HG03159 (cell line): ENCODE measurements at regions not wholly inside any gene's neighbourhood (a gene's known extent, or its start where the extent isn't known, plus 50 kb on each side); places are given as distances from the start of the nearest gene placed in this dataset.
"Not testable (repeated sequence)": the region's sequence is repeated elsewhere in the genome, so short reads cannot be mapped to it uniquely, and the experiment has no call there.

ENCODE experiments used
- ATAC-seq: cut with Tn5 transposase; IDR thresholded peaks from one replicate; pipeline ENCODE4 v1.9.1; 2021; ENCODE audit warnings: mild to moderate bottlenecking, moderate library complexity; ENCODE audit not compliant: unreplicated experiment

DNA sequence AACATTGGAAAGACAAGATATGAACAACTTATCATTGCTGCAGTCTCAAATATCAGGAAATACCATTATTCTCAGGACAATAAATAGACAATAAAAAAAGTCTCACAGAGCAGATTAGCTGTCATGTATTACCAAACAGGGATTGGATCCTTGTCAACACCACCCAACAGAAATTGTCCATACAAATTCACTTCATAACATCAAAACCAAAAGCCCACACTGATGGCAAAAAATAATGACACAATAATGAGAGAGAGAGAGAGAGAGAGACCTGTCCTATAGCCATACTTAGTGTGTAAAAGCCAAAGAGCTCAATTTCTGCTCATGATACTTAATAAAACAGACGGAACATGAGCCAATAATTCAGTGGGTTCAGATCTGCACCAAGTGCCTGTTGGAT, 96.5 kb downstream of the PPIAL4G start:
- ATAC-seq: no peak

DNA sequence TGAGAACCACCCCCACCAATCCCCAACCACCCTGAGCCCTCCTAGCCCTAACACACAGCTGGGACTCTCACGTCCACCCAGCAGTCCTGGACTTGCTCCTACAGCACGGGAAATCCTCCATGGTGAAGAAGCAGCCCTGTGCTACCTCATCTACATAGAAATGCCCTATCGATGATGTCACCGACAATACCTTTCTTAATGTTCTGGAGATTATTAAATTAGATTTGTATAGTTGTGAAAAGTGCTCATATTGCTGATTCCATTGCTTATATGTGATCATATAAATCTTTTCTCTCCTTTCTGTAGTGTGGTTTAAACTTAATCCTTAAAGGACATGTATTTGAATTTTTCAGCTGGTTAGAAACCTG, 97.1 kb downstream of the PPIAL4G start:
- not testable (repeated sequence) for ATAC-seq

DNA sequence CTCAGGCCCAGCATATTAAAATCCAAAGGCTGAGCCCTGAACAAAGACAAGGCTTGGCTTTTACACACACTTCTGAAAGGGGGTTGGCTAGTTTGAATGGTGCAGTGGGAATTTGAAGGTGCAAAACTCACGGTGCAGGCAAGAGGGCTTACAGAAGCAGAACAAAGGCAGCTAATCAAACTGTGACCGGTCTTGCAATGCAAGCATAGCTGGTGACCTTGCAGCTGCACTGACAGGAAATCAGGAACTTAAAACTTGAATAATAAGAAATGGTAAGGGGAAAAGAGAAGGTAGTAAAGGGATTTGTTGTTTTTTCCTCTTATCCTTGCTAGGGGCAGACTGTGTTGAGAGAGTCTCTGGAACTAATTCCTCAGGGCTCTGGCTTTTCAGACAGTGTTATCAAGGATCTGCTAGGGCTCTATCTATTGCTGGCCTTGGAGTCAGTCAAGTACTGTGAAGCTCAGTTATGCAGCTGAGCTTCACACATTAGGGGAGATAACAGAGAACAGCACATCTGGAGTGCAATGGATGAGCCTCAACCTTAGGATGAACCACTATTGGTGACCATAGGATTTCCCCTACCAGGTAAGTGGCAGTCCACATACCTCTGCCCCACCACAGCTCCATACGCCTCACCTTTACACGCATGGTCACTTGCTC, 97.6 kb downstream of the PPIAL4G start:
- ATAC-seq: no peak

DNA sequence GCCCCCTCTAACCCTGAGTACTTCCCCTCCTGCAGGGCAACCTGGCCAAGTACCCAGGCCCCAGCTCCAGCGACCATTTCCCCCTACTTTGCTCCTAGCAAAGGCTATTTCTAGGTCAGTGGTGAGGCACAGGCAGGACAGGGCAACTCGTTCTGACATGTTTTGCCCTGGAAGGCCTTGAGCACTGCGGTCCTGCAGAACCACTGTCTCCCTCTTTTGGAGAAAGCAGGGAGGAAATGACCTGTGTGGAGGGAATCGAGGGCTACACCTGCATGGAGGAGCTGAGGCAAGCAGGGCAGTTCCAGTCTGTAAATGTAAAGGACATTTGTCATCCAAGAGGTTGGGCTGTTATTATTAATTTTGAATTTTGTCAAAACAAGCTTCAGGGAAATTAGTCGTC, 99.1 kb downstream of the PPIAL4G start:
- ATAC-seq: no peak

DNA sequence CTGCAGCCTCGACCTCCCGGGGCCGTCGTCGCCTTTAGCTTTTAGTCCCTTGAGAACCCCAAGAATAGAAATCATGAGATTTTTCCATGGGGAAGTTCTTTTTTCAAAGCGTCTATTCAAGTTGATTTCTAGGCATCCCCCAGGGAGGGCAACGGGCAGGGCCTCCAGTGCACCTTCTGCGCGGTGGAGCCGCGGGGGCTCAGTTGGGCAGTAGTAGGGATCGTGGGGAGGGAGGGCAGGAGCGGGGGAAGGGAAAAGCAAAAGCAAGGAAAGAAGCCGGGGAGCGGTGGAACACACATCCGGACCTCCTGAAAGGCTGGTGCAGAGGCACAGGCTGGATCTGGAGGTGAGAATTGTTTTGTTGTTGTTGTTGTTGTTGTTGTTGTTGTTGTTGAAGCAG, 103.4 kb downstream of the PPIAL4G start:
- ATAC-seq: no peak

DNA sequence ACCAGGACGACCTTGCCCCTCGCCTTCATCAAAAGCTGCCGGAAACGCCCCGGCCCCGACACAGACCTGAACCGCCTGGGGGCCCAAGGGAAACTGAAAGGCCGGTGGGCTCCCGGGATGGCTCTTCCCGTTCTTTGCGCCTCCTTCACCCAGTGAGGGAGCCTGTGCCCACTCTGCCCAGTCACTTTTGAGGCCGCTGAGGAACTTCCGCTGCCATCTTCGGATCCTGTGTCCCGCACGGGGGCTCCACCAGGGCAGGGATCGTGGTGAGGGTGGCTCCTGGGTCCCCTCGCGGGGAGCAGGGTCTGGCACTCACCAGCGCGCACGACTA, 104.0 kb downstream of the PPIAL4G start:
- ATAC-seq: no peak

DNA sequence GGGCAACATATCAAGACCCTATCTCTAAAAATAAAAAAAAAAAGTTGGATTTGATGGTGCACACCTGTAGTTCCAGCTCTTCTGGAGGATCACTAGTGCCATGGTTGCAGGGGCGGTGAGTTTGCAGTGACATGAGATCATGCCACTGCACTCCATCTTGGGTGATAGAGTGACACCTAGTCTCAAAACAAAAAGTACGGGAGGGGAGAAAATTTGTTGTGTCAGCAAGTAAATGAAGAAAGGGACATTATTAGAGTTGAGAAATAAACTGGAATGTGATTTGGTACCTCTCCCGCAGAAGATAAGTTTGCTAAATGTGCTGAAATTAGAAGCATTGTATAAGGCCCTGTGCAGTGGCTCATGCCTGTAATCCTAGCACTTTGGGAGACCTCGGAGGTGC, 105.1 kb downstream of the PPIAL4G start:
- ATAC-seq: not testable (repeated sequence)

DNA sequence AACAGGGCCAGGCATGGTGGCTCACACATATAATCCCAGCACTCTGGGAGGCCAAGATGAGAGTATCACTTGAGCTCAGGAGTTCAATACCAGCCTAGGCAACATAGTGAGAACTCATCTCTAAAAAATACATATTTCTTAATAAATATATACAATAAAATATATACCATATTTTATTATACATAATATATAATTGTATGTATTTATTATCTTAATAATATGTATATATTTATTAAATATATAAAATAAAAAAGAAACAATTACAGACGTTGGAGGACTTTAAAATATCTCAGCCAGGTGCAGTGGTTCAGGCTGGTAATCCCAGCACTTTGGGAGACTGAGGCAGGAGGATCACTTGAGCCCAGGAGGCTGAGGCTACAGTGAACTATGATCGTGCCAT, 106.1 kb downstream of the PPIAL4G start:
- not testable (repeated sequence) for ATAC-seq

DNA sequence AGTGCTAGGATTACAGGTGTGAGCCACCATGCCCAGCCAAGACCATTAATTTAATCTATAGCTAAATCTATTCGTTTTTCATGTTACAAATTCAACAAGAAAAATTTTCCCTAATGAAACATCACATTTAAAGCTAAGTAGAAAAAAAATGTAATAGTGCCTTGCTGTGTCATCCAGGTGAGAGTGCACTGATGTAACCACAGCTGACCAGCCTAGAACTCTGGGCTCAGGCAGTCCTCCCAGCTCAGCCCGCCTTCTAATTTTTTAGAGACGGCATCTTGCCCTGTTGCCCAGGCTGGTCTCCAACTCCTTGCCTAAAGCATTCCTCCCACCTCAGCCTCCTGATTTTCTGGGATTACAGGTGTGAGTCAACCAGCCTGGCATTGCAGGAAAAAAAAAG, 109.0 kb downstream of the PPIAL4G start:
- ATAC-seq: no peak

DNA sequence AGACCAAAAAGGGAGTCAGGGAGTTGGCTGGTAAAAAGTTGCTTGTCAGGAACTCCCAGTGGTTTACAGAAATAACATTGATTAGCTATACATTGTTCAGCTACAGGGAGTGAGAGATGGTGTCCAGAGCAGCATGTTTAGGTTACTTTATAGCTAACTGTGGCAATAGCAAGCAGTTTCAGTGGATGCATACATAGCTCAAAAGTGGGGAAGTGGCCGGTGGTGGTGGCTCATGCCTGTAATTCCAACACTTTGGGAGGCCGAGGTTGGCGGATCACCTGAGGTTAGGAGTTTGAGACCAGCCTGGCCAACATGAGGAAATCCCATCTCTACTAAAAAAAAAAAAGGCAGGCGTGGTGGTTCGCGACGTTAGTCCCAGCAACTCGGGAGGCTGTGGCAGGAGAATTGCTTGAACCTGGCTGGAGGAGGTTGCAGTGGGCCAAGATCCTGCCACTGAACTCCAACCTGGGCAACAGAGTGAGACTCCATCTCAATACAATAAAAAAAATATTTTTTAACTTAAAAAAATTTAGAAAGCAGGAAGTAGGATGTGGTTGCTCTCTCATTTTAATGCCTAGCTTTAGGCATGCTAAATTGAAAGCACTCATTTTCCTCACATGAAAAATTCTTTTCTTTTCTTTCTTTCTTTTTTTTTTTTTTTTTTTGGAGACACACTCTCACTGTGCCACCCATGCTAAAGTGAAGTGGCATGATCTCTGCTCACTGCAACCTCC, 109.7 kb downstream of the PPIAL4G start:
- no peak for ATAC-seq

DNA sequence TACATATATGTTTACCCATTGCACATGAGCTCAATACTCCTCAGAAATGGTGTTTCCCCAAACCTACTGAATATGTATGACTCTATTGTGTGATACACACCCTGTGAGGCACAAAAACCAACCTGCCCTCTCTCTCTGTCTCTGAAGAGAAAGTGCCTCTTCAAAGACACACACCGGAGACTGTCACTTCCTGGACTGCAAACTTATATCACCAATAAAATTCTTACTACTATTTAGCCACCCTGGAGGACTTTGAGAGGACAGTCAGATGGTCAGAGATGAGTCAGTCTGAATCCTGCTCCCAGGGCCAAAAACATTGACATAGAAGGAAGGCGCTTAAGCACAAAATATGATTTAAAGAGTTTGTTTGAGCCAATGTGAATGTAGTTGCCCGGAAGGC, 110.4 kb downstream of the PPIAL4G start:
- ATAC-seq: no peak

DNA sequence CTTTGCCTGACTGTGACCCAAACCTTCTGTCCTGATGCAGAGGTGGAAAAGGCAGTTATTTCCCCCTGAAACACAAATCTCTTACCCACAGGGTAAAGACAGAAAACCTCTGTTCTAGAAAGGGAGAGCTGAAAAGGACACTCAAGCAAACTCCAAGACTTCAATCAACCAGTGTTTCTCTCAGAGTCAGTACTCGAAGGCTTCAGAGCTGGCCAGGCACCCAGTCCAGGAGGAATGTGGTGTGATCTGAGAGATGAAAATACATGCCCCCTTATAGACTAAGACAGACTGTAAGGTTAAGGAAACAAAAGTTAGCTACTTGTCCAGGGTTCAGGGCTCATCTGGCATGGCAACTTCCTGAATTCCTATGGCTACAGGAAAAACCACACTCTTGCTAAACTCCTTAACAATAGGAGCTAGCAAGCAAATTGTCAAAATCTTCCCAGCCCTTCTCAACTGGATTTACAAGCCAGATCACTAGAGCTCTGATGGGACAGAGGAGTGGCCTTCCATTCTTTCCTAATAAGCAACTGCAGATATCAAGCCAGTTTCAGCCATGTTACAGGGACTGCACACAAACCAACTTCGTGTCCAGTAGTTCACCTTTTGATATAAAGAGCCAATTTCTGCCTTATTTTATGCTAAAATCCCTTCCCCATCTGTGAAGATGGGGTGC, 110.9 kb downstream of the PPIAL4G start:
- ATAC-seq: not testable (repeated sequence)

DNA sequence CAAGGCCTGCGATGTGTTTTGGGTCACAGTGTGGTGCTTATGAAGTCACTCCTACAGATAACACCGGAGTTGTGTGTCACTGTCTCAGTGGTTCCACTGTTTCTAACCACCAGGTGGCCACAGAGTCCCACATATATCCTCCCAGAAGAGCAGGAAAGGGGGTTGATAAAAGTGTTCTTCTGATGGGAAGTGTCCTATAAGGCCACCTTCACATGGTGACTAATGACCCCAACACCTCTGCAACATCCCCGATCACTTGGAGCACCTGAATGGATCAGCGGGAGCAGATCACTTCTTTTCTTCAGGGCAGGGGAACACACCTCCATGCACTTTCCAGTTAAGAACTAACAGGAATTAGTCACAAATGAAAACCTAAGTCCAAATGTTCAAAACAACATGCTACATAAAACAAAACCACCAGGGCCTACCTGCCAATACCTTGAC, 111.5 kb downstream of the PPIAL4G start:
- ATAC-seq: not testable (repeated sequence)

DNA sequence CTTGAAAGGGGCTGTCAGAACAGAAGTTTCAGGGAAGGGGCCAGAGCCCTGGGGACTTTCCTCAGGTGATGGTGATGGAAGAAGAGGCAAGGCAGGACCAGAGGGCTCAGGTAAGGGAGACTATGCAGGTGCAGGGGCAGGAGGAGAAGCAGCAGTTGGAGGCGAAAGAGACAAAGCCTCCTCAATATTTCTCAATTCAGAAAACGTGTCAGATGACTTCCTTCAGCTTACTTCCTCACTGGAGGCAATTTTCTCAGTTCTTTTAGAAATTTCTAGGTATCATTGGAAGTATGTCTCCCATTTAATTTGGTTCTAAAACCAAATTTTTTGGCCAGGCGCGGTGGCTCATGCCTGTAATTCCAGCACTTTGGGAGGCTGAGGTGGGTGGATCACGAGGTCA, 112.4 kb downstream of the PPIAL4G start:
- ATAC-seq: not testable (repeated sequence)

DNA sequence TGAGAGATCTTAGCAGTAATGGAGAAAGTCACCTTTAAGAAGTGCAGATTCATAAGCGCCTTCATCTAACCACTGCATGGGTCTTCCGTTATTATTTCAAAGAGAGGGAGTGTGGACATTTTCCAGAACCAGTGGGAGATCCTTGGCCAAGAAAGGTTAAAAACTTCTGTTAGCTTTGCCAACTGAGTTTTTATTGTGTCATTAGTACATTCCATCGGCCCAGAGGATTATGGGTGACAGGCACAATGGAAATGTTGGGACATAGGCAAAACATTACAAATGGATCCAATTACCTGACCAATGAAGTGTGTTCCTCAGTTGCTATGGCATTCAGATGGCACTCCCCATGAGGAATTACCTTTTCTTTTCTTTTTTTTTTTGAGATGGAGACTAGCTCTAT, 115.5 kb downstream of the PPIAL4G start:
- no peak for ATAC-seq

DNA sequence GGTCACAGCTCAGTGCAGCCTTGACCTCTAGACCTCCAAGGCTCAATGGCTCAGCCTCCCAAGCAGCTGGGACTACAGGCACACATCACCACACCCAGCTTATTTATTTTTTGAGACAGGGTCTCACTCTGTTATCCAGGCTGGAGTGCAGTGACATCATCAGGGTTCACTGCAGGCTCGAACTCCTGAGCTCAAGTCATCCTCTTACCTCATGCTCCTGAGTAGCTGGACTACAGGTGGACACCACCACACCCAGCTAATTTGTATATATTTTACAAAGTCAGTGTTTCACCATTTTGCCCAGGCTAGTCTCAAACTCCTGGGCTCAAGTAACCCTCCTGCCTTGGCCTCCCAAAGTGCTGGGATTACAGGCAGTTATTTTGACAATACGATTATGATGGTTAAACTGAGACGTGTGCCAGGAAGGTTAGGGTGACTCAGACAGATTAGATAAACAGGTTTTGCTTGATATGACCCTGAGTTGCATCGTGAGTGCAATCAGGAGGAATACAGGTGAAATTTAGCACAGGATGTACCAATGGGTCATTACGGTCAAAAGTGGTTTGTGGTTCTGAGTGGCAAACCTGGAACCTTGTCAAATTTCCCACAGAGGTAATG, 116.9 kb downstream of the PPIAL4G start:
- not testable (repeated sequence) for ATAC-seq

DNA sequence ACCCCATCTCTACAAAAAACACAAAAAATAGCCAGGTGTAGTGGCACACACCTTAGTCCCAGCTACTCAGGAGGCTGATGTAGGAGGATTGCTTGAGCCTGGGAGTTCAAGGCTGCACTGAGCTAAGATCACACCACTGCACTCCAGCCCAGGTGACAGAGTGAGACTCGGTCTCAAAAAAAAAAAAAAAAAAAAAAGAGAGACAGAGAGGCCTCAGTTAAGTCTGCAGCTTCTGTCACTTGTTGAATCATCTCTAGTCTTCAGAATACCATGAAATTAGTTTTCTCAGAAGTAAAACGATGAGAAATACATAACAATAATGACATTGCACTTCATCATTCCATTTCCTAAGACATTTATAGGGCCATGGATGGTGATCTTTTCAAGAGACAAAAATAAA, 118.0 kb downstream of the PPIAL4G start:
- not testable (repeated sequence) for ATAC-seq

DNA sequence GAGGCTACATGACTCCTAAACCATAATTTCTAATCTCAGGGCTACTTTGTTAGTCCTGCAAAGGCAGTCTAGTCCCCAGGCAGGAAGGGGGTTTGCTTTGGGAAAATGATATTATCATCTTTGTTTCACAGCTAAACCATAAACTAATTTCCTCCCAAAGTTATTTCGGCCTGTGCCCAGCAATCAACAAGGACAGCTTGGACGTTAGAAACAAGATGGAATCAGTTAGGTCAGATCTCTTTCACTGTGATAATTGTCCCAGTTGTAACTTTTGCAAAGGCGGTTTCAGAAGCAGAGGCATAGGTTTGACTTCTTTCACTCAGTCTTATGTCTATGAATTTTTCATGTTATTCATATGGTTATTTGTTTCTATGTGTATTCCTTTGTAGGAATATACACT, 119.1 kb downstream of the PPIAL4G start:
- not testable (repeated sequence) for ATAC-seq

DNA sequence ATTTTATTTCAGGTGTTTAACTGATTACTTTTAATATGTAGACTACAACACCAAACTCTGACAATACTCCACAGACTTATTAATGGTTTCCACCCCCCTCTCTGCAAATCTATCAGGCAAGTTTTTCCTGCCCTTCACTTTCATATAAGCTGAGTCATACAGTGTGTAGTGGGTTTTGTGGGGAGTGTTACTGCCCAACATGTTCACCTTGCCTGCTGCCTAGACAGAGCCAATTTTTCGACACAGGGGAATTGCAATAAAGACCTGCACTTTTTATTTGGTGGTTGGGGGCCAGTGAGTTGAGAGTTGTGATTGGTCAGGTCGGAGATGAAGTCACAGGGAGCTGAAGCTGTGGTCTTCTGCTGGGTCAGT, 119.7 kb downstream of the PPIAL4G start:
- ATAC-seq: no peak

DNA sequence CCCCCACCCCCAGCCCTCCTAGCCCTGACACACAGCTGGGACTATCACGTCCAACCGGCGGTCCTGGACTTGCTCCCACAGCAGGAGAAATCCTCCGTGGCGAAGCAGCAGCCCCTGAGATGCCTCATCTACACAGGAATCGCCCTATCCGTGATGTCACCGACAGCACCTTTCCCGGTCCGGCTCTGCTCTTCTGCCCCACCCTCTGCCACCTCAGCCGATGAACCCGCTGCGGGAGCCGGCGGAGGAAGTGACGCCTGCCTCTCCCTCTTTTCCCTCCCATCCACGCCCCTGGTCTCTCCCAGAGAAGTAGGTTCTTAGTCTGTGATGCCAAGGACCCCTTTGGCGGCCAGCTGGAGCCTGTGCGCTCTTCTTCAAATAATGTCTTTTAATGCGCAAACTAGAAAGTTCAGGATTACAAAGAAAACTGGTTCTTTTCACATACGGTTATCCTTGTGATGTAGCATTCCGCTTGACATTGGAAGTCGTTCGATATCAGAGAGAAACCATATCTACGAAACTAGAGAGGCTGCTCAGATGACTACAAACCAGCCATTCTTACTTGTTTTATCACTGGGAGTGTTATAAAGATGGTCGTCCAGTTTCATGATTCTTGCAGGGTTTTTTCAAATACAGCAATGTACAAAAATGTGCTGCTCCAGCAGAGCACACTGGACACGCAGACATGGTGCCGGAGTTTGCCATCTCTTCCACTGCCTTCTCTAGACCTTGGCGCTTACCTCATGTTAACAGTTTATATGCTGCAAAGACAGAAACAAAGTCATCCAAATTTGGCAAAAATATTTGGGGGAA, 120.3 kb downstream of the PPIAL4G start:
- ATAC-seq: no peak

DNA sequence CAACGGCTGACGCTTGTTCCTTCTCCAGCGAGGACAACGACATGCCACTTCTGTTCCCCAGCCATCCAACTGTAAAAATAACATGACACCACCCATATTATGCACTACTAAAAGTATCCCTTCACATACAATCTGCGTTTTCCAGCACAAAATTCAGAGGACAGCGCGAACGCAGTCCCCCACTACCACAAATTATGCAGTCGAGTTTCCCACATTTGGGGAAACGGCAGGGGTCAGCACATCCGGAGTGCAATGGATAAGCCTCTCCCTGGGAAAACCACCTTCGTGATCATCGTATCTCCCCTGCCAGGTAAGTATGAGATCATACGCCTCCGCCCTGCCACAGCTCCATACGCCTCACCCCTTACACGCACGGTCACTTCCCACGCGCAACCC, 120.9 kb downstream of the PPIAL4G start:
- no peak for ATAC-seq
